K562 (cell line): ENCODE measurements at regions not wholly inside any gene's neighbourhood (a gene's known extent, or its start where the extent isn't known, plus 50 kb on each side); places are given as distances from the start of the nearest gene placed in this dataset.

Experiments
- CBFA2T2 ChIP-seq: fragments of 450-650 bp; conservative IDR thresholded peaks from 2 replicates; pipeline ENCODE4 v1.6.1; 2017; ENCODE audit warnings: mild to moderate bottlenecking
- MBD1 ChIP-seq: fragments of 250-450 bp; sonication (Bioruptor Pico); IDR thresholded peaks from 2 replicates; pipeline ENCODE4 v1.8.0; 2022; ENCODE audit warnings: inconsistent platforms
- MCM3 ChIP-seq: fragments of 450-650 bp; IDR thresholded peaks from 2 replicates; pipeline ENCODE4 v1.6.1; 2016
- NR2C1 ChIP-seq, 2 experiments: fragments of 450-650 bp; IDR thresholded peaks; 2 replicates each; pipeline ENCODE4 v1.6.1; 2017; ENCODE audit warnings: mild to moderate bottlenecking in 2 of 2, antibody characterized with exemption in 1 of 2, inconsistent platforms in 1 of 2, missing compliant biosample characterization in 1 of 2, missing genetic modification characterization in 1 of 2
- RBBP5 ChIP-seq: fragments of 200-600 bp; sonication (generic); IDR thresholded peaks from 2 replicates; pipeline ENCODE4 v1.6.1; 2012; ENCODE audit warnings: borderline replicate concordance, mild to moderate bottlenecking, low read length, control low read depth, inconsistent platforms; ENCODE audit not compliant: insufficient read depth, poor library complexity, severe bottlenecking
- STAT6 ChIP-seq: sonication (generic); formaldehyde crosslinking; IDR thresholded peaks from 2 replicates; pipeline ENCODE4 v1.8.1; 2023; ENCODE audit warnings: mild to moderate bottlenecking, missing genetic modification reagents
- XRCC4 ChIP-seq: IDR thresholded peaks from one replicate; pipeline ENCODE4 v1.6.1; 2011; ENCODE audit not compliant: insufficient read depth, insufficient read length; ENCODE audit errors: extremely low read depth
- ZKSCAN1 ChIP-seq: fragments of 150-350 bp; IDR thresholded peaks from 2 replicates; pipeline ENCODE4 v1.6.1; 2016; ENCODE audit warnings: low read depth, low read length
- ZNF175 ChIP-seq: fragments of 200-800 bp; sonication (Bioruptor generic); IDR thresholded peaks from 2 replicates; pipeline ENCODE4 v1.6.1; 2016; ENCODE audit warnings: low read depth, mild to moderate bottlenecking, missing genetic modification characterization, missing compliant biosample characterization
- ZNF561 ChIP-seq: fragments of 450-650 bp; formaldehyde crosslinking; conservative IDR thresholded peaks from 2 replicates; pipeline ENCODE4 v1.4.0; 2020; ENCODE audit warnings: mild to moderate bottlenecking, moderate library complexity
- ZNF584 ChIP-seq: fragments of 200-800 bp; sonication (Bioruptor generic); IDR thresholded peaks from 2 replicates; pipeline ENCODE4 v1.6.1; 2016; ENCODE audit warnings: low read depth, mild to moderate bottlenecking, missing genetic modification characterization, missing compliant biosample characterization

- no peak for TF ChIP-seq RBBP5
- TF ChIP-seq NR2C1 (IDR thresholded peaks at IDR 0.05): no peak
- TF ChIP-seq NR2C1 (tag; IDR thresholded peaks at IDR 0.05): no peak
- TF ChIP-seq ZNF561 (CRISPR knock-in tag): no peak
- TF ChIP-seq ZNF584 (CRISPR knock-in tag): no peak
- no peak for TF ChIP-seq XRCC4
- no peak for TF ChIP-seq ZKSCAN1
- no peak for TF ChIP-seq MCM3
- TF ChIP-seq CBFA2T2: no peak
- TF ChIP-seq STAT6 (CRISPR knock-in tag): no peak
- TF ChIP-seq ZNF175 (CRISPR knock-in tag): no peak
- TF ChIP-seq MBD1: no peak
- TF ChIP-seq, all 486 proteins: peak for 0
Observed at GRCh38 chr5:105917189-105917588, 1753.5 kb downstream of the EFNA5 start (continued).
